Breast epithelium (tissue), 4 donors: ENCODE measurements at regions not wholly inside any gene's neighbourhood (a gene's known extent, or its start where the extent isn't known, plus 50 kb on each side); places are given as distances from the start of the nearest gene placed in this dataset.

Experiments used
- DNase-seq, 2 donors: peaks; one replicate each; pipeline ENCODE4 v3.0.0-alpha.2; 2019; ENCODE audit warnings: low spot score in 2 of 2
- H3K27ac ChIP-seq, 2 donors: fragments of 200-600 bp; sonication (generic) in 1 of 2; one replicate each; pipeline ENCODE4 v1.5.1; 2016 to 2019; ENCODE audit warnings: mild to moderate bottlenecking in 1 of 2
- H3K27me3 ChIP-seq, 2 donors: fragments of 200-600 bp; sonication (generic) in 1 of 2; one replicate each; pipeline versions ENCODE4 v1.5.1 to v1.6.0; 2017 to 2019; ENCODE audit warnings: control low read depth in 1 of 2, mild to moderate bottlenecking in 1 of 2
- H3K36me3 ChIP-seq: fragments of 200-600 bp; one replicate; pipeline ENCODE4 v1.5.1; 2019
- H3K4me1 ChIP-seq, 2 donors: fragments of 200-600 bp; sonication (generic); one replicate each; pipeline ENCODE4 v1.5.1; 2016 to 2019; ENCODE audit warnings: control low read depth in 1 of 2
- H3K4me3 ChIP-seq, 3 donors: fragments of 200-600 bp; sonication (generic); 1 replicate in 2 of 3; 2 replicates in 1 of 3; pipeline ENCODE4 v1.5.1; 2016 to 2019; ENCODE audit warnings: mild to moderate bottlenecking in 3 of 3, moderate library complexity in 2 of 3
- H3K9me3 ChIP-seq, 2 donors: fragments of 200-600 bp; sonication (generic) in 1 of 2; one replicate each; pipeline ENCODE4 v1.5.1; 2016 to 2019; ENCODE audit warnings: control low read depth in 1 of 2
- CTCF ChIP-seq, 3 donors: fragments of 450-650 bp; IDR thresholded peaks; one replicate each; pipeline ENCODE4 v1.5.1; 2016 to 2017; ENCODE audit warnings: antibody characterized with exemption in 3 of 3, mild to moderate bottlenecking in 3 of 3, moderate library complexity in 3 of 3
- POLR2A ChIP-seq: fragments of 450-650 bp; IDR thresholded peaks from one replicate; pipeline ENCODE4 v1.6.1; 2016; ENCODE audit warnings: antibody characterized with exemption, mild to moderate bottlenecking, moderate library complexity
- POLR2AphosphoS5 ChIP-seq, 3 donors: sonication (generic); formaldehyde crosslinking; IDR thresholded peaks; one replicate each; pipeline ENCODE4 v1.6.1; 2017; ENCODE audit warnings: antibody characterized with exemption in 3 of 3
- intact Hi-C: fragments of 100-400 bp; cut with DNase I; formaldehyde crosslinking; loops from one replicate; pipeline ENCODE4 v1.15.1; 2023; ENCODE audit warnings: low total_unique reads

- Histone ChIP-seq H3K4me3 (no peak overlapping the region), H3K36me3 (no peaks in the 10 kb centered on the region), H3K27me3 (no peaks in the 10 kb centered on the region), H3K4me1 (no peaks in the 10 kb centered on the region), H3K9me3 (no peaks in the 10 kb centered on the region), H3K27ac (no peak overlapping the region)
- DNase-seq, result no peak
- intact Hi-C loops, result no loop called here
- TF ChIP-seq POLR2A (no peak), CTCF (IDR thresholded peaks at IDR 0.05) (no peak), POLR2AphosphoS5 (IDR thresholded peaks at IDR 0.05) (no peak)
These were observed 413.9 kb downstream of the SHQ1 start for GRCh38 chr3:72434296-72434695.

GRCh38 chr3:72432246-72432645 lies 416.0 kb downstream of the SHQ1 start:
- no peaks in the 10 kb centered on the region for H3K36me3 ChIP-seq
- H3K9me3 ChIP-seq, result no peaks in the 10 kb centered on the region
- no peak for DNase-seq
- intact Hi-C loops, result no loop called here
- no peak overlapping the region for H3K27ac ChIP-seq
- H3K27me3 ChIP-seq, result no peaks in the 10 kb centered on the region
- no peaks in the 10 kb centered on the region for H3K4me1 ChIP-seq
- TF ChIP-seq POLR2AphosphoS5 (IDR thresholded peaks at IDR 0.05) (no peak), CTCF (IDR thresholded peaks at IDR 0.05) (no peak), POLR2A (no peak)
- H3K4me3 ChIP-seq, result no peak overlapping the region

DNA sequence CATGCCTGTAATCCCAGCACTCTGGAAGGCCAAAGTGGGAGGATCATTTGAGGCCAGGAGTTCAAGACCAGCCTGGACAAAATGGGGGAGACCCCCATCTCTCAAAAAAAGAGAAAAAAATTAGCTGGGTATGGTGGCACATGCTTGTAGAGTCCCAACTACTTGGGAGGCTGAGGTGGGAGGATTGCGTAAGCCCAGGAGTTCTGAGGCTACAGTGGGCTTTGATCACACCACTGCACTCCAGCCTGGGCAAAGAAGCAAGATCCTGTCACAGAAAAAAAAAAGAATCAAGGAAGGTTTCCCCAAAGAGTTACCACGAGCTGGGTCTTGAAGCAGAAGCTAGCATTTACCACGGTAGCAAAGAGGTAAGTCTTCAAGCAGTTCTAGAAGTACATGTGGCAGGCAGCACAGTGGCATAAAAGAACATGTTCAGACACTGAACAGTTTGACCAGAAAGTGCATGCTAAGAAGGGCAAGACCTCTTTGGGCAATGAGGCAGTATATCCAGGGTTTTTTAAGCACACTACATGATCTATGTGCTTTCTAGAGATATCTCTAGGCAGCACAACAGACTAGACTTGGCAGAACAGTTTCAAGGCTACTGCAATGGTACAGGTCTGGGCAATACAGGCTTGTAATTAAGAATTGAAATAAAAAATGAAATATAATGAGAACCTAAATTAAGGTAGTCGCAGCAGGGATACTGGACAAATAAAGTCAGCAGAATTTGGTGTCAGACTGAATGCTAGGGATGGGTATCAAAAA lies 418.5 kb downstream of the SHQ1 start:
- H3K4me1 ChIP-seq, result no peaks in the 10 kb centered on the region
- H3K27ac ChIP-seq, result no peak overlapping the region
- intact Hi-C loops, result no loop called here
- H3K4me3 ChIP-seq, result no peak overlapping the region
- no peaks in the 10 kb centered on the region for H3K36me3 ChIP-seq
- H3K27me3 ChIP-seq, result no peaks in the 10 kb centered on the region
- no peak for DNase-seq
- TF ChIP-seq POLR2A, result no peak
- TF ChIP-seq POLR2AphosphoS5 (IDR thresholded peaks at IDR 0.05), result no peak
- TF ChIP-seq CTCF (IDR thresholded peaks at IDR 0.05), result no peak
- H3K9me3 ChIP-seq, result no peaks in the 10 kb centered on the region

GRCh38 chr3:72428803-72429202 lies 419.4 kb downstream of the SHQ1 start:
- no peaks in the 10 kb centered on the region for H3K27me3 ChIP-seq
- no peak for TF ChIP-seq CTCF (IDR thresholded peaks at IDR 0.05)
- TF ChIP-seq POLR2AphosphoS5 (IDR thresholded peaks at IDR 0.05), result no peak
- no peak for TF ChIP-seq POLR2A
- no peaks in the 10 kb centered on the region for H3K9me3 ChIP-seq
- H3K27ac ChIP-seq, result no peak overlapping the region
- no peak for DNase-seq
- no peaks in the 10 kb centered on the region for H3K4me1 ChIP-seq
- no peaks in the 10 kb centered on the region for H3K36me3 ChIP-seq
- intact Hi-C loops, result no loop called here
- no peak overlapping the region for H3K4me3 ChIP-seq

GRCh38 chr3:72427624-72428023 lies 420.6 kb downstream of the SHQ1 start:
- H3K4me3 ChIP-seq, result no peak overlapping the region
- H3K9me3 ChIP-seq, result no peaks in the 10 kb centered on the region
- H3K4me1 ChIP-seq, result no peaks in the 10 kb centered on the region
- no peak for TF ChIP-seq POLR2AphosphoS5 (IDR thresholded peaks at IDR 0.05)
- no peak for TF ChIP-seq CTCF (IDR thresholded peaks at IDR 0.05)
- no peak for TF ChIP-seq POLR2A
- intact Hi-C loops, result no loop called here
- H3K27me3 ChIP-seq, result no peaks in the 10 kb centered on the region
- H3K36me3 ChIP-seq, result no peaks in the 10 kb centered on the region
- DNase-seq, result no peak
- H3K27ac ChIP-seq, result no peak overlapping the region
